ENCODE measurements at regions not wholly inside any gene's neighbourhood (a gene's known extent, or its start where the extent isn't known, plus 50 kb on each side); places are given as distances from the start of the nearest gene placed in this dataset.

DNA sequence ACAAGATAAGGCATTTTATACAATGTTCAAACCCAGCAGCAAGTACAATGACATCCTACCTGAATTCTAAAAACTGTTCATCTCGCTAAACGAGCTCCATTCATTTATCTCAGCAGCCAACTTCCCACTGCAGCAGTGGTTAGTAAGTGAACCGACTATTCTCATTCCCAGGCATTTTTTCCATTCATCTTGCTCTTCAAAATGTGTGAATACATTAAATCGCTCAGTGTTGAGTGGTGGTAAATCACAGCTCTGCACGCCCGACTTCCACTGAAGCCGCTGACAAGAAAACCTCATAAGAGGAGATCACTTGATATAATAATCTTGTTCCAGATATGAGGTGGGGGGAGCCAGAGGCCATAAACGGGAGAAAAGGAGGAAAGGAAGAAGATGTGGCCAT is 746.2 kb upstream of the USP15 start:
- TF ChIP-seq, protein P1, sequence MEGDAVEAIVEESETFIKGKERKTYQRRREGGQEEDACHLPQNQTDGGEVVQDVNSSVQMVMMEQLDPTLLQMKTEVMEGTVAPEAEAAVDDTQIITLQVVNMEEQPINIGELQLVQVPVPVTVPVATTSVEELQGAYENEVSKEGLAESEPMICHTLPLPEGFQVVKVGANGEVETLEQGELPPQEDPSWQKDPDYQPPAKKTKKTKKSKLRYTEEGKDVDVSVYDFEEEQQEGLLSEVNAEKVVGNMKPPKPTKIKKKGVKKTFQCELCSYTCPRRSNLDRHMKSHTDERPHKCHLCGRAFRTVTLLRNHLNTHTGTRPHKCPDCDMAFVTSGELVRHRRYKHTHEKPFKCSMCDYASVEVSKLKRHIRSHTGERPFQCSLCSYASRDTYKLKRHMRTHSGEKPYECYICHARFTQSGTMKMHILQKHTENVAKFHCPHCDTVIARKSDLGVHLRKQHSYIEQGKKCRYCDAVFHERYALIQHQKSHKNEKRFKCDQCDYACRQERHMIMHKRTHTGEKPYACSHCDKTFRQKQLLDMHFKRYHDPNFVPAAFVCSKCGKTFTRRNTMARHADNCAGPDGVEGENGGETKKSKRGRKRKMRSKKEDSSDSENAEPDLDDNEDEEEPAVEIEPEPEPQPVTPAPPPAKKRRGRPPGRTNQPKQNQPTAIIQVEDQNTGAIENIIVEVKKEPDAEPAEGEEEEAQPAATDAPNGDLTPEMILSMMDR (IDR thresholded peaks at IDR 0.05) = no peak
- no peak for TF ChIP-seq ZFX (IDR thresholded peaks at IDR 0.05; ENCODE audit: borderline replicate concordance)
- no peak overlapping the region for H3K27ac ChIP-seq

DNA sequence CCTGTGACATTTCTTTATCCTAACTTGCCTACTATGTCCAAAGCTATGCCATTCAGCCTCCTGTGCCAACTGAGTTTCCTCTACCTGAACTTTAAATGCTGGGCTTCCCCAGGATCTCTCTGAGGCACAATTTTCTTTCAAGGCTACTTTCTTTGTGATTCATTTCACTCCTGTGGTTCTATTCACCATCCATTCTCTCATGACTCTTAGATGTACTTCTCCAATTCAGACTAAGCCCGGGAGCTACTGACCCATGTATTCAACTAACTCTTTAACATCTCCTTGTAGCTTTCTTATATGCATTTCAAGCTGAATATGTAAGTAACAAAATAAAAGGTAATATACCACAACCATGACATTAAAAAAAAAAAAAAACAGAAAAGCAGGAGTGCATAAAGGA is 738.9 kb upstream of the USP15 start:
- H3K27ac ChIP-seq = no peak overlapping the region
- no peak for TF ChIP-seq ZFX (IDR thresholded peaks at IDR 0.05; ENCODE audit: borderline replicate concordance)
- TF ChIP-seq, protein P1 (IDR thresholded peaks at IDR 0.05) = no peak

DNA sequence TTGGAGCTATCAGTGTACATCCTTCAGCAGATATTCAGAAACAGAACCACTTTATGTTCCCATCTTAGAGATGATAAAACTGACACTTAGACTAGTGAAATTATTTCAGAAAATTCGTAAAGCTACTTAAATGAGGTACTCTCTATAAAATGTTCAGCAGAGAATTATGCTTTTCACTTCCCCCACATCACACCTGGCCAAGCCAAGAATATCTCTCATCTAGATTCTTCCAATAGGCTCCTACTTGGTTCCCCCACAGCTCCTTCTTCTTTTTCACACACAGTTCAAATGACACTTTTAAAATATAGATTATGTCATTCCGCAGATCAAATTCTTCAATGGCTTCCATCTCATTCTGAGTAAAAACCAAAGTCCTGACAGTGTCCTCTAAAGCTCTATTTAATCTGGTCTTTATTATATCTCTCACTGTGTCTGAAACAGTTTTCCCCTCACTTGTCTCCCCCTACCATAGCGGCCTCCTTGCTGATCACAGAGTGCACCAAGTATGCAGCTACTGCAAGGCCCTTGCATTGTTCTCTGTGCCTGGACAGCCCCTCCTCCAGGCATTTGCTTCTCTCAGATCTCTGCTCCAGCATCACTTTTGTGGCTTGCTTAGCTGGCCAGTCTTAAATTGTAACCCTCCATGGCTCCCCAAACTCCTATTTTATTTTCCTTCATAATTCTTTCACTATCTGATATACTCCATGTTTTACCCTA is 736.8 kb upstream of the USP15 start:
- H3K27ac ChIP-seq = no peak overlapping the region
- TF ChIP-seq, protein P1 (IDR thresholded peaks at IDR 0.05) = no peak
- TF ChIP-seq ZFX (IDR thresholded peaks at IDR 0.05; ENCODE audit: borderline replicate concordance) = no peak

DNA sequence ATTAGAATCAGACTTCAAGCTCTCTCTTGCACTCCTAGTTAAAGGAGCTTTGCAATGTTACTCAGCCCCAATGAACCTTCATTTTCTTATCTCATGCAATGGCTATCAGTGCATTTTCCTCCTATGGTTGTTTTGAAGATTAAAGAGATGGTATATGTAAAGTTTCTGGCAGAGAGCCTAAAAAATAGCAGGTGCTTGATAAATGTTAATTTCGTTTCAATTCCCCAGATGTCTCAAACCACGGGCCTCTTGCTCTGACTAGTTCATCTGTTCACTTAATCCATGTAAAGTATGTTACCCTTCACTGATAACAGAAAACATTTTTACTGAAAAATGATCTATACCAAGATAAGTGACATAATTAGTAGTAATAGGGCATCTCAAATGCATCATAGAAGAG is 735.4 kb upstream of the USP15 start:
- H3K27ac ChIP-seq = no peak overlapping the region
- TF ChIP-seq, protein P1 (IDR thresholded peaks at IDR 0.05) = no peak
- no peak for TF ChIP-seq ZFX (IDR thresholded peaks at IDR 0.05; ENCODE audit: borderline replicate concordance)

DNA sequence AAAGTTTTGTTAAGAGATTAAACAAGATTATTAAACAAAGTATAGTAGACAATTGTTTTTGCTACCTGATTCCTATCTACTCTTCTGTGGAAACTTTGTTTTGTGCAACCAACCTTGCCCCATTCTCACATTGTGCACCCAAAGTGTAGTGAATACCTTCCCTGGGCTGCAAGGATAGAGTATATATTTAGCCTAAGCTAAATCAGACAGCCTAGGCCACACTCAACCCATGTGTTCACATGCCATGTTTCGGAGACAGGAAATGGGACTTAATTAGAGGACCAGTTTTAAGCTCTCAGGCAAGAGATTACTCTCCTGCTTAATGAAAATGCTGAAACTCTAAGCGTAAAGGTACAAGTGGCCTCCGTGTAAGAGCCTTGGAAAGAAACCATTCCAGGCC is 734.9 kb upstream of the USP15 start:
- H3K27ac ChIP-seq = no peak overlapping the region
- TF ChIP-seq, protein P1 (IDR thresholded peaks at IDR 0.05) = no peak
- TF ChIP-seq ZFX (IDR thresholded peaks at IDR 0.05; ENCODE audit: borderline replicate concordance) = no peak

DNA sequence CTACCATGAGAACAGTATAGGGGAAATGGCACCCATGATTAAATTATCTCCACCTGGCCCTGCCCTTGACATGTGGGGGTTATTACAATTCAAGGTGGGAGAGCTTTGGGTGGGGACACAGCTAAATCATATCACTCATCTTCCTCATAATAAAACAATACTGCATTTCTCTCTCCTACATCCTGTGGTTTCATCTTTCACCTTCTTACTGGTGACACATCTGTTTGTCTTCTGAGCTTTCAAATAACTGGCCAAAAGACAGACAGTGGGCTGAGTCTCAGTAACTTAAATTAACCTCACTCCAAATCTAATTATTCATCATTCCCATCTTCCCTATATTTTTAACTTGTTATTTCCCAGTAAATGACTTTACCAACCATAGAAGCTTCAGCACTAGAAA is 729.7 kb upstream of the USP15 start:
- no peak overlapping the region for H3K27ac ChIP-seq
- no peak for TF ChIP-seq ZFX (IDR thresholded peaks at IDR 0.05; ENCODE audit: borderline replicate concordance)
- TF ChIP-seq, protein P1 (IDR thresholded peaks at IDR 0.05) = no peak

DNA sequence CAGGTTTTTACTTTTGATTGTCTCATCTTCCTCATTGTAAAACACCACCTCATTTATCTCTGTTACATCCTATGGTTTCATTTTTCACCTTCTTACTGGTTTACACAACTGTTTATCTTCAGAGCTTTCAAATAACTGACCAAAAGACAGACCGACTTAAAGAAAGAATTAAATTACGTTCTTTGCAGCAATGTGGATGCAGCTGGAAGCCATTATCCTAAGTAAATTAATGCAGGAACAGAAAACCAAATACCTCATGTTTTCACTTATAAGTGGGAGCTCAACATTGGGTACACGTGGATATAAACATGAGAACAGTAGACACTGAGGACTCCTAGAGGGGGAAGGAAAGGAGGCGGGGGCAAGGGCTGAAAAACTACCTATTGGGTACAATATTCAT is 729.0 kb upstream of the USP15 start:
- H3K27ac ChIP-seq = no peak overlapping the region
- TF ChIP-seq ZFX (IDR thresholded peaks at IDR 0.05; ENCODE audit: borderline replicate concordance) = no peak
- TF ChIP-seq, protein P1 (IDR thresholded peaks at IDR 0.05) = no peak

All from 22Rv1 (cell line).